Stimulated activated CD8-positive, alpha-beta memory T cell treated with anti-CD3 and anti-CD28 coated beads, Interleukin-4, amount 100 ng/mL, for 4 hours (primary cell): ENCODE measurements at regions not wholly inside any gene's neighbourhood (a gene's known extent, or its start where the extent isn't known, plus 50 kb on each side); places are given as distances from the start of the nearest gene placed in this dataset.
"Not testable (repeated sequence)": the region's sequence is repeated elsewhere in the genome, so short reads cannot be mapped to it uniquely, and the experiment has no call there.

Experiments used
- DNase-seq, 2 donors: peaks; one replicate each; pipeline ENCODE4 v3.0.0-alpha.2; 2020; ENCODE audit warnings: low read depth in 2 of 2, low spot score in 1 of 2

GRCh38 chr14:89699071-89699470 lies 255.5 kb downstream of the EFCAB11 start:
- DNase-seq = no peak

DNA sequence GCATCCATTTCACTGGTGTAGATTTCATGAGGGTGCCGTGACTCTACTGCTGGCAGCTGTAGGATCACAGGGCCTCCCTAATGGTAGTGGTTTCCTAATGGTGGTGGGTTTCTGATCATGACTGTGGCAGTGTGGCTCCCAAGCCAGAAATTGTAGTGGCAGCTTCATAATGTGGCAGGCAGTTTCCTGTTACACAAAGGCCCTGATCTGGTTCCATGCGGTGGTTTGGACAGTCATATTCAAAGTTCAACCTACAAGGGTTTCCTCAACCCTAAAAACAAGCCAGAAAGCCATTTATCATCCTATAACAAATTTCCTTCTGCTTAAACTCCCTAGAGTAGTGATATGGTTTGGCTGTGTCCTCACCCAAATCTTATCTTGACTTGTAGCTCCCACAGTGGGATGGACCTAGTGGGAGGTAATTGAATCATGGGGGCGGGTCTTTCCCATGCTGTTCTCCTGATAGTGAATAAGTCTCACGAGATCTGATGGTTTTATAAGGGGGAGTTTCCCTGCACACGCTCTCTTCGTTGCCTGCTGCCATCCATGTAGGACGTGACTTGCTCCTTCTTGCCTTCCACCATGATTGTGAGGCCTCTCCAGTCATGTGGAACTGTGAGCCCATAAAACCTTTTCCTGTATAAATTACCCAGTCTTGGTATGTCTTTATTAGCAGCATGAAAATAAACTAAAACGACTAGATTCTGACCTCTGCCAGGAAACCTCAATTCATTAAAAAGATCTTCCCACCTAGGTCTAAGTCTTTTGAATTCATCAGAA lies 257.1 kb downstream of the EFCAB11 start:
- no peak for DNase-seq

DNA sequence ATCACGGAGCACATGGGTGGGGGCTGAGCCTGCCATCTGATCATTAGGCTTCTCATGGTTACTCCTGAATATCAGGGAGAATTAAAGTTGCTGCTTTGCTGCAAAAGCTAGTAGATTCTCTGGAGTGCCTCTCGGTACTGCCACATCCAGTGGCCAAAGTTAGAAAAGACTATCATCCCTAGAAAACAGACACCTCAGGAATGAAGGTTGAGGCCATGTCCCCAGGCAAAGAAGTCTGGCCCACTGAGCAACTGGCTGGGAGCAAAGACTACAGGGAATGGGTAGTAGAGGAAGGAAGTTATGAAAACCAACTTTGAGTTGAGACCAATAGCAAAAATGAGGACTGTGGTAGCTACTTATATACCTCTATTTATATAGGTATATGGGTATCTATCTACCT lies 258.7 kb downstream of the EFCAB11 start:
- DNase-seq = no peak

- DNase-seq = no peak
These were observed 264.4 kb downstream of the EFCAB11 start for GRCh38 chr14:89690139-89690538.

- not testable (repeated sequence) for DNase-seq
These were observed 264.8 kb downstream of the EFCAB11 start for GRCh38 chr14:89689711-89690110.

DNA sequence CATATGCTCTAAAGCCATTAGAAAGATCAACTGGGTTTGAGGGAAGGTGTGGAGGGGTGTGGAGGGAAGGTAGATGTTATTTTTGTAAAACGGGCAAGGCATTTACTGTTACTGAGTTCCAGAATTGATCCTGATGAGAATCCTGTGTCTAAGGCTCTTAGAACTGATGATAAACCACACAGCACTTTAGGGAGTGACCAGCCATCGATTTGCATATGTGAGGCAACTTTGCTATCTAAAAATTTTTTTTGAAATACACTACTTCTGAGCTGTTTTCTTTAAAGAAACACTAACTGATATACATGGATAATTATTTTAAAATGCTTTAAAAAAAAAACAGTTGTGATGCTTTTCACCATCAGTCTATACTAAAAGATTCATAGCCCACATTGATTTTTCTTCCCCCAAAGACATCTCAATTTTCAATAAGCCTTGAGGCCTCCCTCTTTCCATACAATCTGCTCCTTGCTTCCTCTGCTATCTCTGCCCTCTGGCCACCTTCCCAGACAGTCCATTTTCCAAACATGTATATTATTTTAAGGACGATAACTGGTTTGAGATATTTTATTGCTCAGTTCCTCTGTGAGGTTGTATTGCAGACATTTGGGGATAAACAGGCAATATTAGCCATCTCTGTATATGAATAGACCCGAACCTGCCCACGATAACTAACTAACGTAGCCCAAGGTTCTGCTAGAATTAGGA lies 265.9 kb downstream of the EFCAB11 start:
- DNase-seq = no peak

- DNase-seq = not testable (repeated sequence)
These were observed 267.4 kb downstream of the EFCAB11 start for GRCh38 chr14:89687129-89687528.

GRCh38 chr14:89684139-89684538 lies 267.1 kb upstream of the FOXN3 start:
- DNase-seq = no peak

DNA sequence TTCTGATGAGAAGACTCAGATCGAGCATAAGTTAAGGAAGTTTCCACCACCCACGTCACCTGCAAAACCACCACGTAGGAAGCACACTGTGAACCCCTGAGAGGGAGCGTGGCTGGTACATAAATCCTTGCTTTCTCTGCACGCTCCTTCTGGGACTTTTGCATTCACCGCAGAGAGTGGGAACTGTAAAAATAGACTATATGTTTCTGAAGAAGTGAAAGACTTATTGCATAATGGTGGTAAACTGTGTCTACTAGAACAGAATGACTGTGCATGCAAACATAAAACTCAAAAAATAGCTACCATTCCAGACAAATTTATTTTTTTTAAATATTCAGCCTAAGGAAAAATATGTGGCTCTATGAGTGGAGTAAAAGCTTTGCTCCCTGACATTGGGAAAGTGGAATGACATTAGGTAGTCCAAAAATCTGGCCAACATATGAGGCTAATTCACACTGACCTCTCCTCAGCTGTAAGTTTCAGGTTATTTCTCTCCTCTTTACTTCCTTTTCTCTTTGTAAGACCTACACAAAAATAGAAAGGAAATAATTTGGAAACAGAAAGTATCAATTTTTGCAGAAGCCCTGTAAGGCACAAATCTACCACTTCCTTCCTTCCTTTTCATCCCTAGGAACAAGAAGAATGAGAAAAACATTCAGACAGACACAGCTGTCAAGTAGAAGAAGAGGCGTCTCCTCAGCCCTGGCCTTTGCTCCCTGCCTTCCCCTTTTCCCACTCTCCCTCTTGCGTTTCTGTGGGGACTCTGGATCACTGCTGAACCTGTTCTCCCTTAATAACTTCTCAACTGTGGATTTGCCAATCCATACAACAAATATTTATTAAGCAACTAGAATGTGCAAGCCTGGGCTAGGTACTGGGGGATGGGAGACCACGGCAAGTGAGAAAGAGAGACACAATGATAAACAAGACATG lies 264.3 kb upstream of the FOXN3 start:
- peak in 1 of 2 donors; percentile 40 for DNase-seq

- no peak for DNase-seq
These were observed 263.1 kb upstream of the FOXN3 start for GRCh38 chr14:89680156-89680555.

DNA sequence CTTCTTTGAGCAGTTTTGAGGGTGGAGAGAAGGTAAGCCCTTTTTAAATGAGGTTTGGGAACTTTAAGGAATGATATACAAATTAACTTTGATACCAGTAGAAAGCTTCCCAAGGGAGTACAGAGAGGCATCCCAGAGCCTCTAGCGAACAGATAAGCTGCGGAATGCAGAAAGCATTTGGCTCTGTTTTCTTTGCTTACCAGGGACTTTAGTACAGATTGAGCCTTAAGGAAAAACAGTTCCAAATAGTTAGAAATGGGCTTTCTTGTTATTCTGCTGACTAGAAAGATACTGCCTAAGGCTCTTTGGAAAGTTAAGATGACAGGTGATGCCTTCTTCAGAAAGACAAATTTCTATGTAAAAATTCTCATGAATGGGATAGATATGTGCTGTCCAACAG lies 261.7 kb upstream of the FOXN3 start:
- DNase-seq = no peak

DNA sequence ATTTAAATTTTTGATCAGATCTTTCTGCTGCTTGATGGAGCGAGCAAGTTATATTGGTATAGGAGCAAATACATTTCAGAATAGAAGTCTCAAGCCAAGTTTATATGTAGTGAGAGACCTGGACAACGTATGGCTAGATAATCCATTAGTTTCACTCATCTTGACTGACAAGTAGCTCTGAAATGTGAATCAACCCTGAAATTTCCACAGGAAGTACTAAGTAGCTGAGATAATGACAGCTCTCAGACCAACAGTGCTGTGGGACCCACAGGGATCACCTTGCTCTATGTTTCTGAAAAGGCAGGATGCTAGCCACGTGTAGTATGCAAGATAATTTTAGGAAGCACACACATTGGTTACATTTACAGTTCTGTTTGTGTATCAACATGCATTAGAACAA lies 258.6 kb upstream of the FOXN3 start:
- DNase-seq = no peak

GRCh38 chr14:89674936-89675335 lies 257.9 kb upstream of the FOXN3 start:
- no peak for DNase-seq

DNA sequence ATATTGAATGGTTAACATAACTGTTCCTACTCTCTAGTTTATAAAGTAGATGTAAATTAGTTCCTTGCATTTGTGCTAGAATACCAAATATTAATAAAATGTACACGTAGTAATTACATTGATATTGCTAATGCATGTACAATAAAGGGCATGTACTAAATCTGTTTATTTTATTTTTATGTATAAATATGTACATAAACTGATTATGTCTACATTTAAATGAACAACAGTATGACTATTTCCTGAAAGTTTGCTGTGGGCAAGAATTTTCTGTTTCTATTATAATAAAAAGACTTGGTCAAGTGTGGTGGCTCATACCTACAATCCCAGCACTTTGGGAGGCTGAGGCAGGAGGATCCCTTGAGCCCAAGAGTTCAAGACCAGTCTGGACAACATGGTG lies 257.2 kb upstream of the FOXN3 start:
- no peak for DNase-seq

GRCh38 chr14:89673512-89674225 lies 256.6 kb upstream of the FOXN3 start:
- no peak for DNase-seq

- DNase-seq = no peak
These were observed 255.8 kb upstream of the FOXN3 start for GRCh38 chr14:89672636-89673511.

DNA sequence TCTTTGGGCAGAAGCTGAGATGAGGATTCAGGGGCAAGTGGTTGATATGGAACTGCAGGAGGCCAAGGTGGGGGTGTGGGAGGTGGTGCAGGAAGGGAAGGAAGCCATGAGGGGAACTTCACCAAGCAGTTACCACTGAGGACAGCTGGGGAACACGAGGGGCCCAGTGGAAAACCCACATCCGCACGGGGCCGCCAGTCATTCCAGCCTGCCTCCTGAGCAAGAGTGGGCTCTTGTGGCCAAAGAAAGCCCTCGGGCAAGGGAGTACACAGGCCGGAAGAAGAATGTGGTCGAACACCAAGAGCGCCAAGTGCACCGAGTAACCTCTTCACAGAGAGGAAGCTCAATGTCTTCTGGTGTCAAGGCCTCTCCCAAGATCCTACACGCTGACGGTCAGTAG lies 252.2 kb upstream of the FOXN3 start:
- DNase-seq = no peak

- DNase-seq = no peak
These were observed 250.9 kb upstream of the FOXN3 start for GRCh38 chr14:89667983-89668382.

DNA sequence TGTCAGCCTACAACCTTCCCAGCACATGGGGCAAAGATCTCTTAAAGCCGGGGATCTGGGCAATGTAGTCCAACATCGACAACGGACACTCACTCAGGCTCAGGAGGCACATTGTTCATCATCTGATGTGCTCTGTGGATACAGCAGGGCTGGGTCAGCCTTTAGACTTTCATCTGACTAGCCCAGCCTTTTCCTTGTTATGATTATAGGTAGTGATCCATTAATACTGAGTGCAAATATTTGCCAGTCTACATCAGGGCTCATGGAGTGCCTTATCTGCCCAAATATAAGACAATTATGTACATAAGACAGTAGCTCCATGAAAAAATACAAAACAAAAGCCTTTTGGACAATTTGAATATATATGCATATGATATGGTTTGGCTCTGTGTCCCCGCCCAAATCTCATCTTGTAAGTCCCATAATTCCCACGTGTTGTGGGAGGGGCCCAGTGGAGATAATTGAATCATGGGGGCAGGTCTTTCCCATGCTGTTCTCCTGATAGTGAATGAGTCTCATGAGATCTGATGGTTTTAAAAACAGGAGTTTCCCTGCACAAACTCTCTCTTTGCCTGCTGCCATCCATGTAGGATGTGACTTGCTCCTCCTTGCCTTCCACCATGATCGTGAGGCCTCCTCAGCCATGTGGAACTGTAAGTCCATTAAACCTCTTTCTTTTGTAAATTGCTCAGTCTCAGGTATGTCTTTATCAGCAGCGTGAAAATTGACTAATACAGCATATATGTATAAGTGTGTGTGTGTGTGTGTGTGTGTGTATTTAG lies 248.5 kb upstream of the FOXN3 start:
- DNase-seq = not testable (repeated sequence)
